HepG2 (cell line): ENCODE measurements at regions not wholly inside any gene's neighbourhood (a gene's known extent, or its start where the extent isn't known, plus 50 kb on each side); places are given as distances from the start of the nearest gene placed in this dataset.

Source experiments
- CBFB ChIP-seq: sonication (generic); formaldehyde crosslinking; IDR thresholded peaks from 2 replicates; pipeline ENCODE4 v1.4.0; 2020; ENCODE audit warnings: missing genetic modification reagents
- EP300 ChIP-seq, 3 experiments: sonication (generic) in 1 of 3; formaldehyde crosslinking in 1 of 3; IDR thresholded peaks; 2 replicates each; pipeline versions ENCODE4 v1.5.1 to v1.6.1; 2011 to 2020; ENCODE audit warnings: low read depth in 2 of 3, low read length in 2 of 3, borderline replicate concordance in 1 of 3, improper control_type of control experiment in 1 of 3, mild to moderate bottlenecking in 1 of 3, missing genetic modification reagents in 1 of 3, moderate library complexity in 1 of 3
- GTF3A ChIP-seq: sonication (generic); formaldehyde crosslinking; conservative IDR thresholded peaks from 2 replicates; pipeline ENCODE4 v1.4.0; 2020; ENCODE audit warnings: mild to moderate bottlenecking, missing genetic modification reagents
- POLR2AphosphoS2 ChIP-seq: IDR thresholded peaks from 2 replicates; pipeline ENCODE4 v1.6.1; 2011; ENCODE audit warnings: low read depth, low read length, improper control_type of control experiment
- POLR2AphosphoS5 ChIP-seq: IDR thresholded peaks from 2 replicates; pipeline ENCODE4 v1.6.1; 2012; ENCODE audit warnings: low read depth, low read length
- SETDB1 ChIP-seq: sonication (generic); formaldehyde crosslinking; IDR thresholded peaks from 2 replicates; pipeline ENCODE4 v1.5.1; 2020; ENCODE audit warnings: missing genetic modification reagents, mild to moderate bottlenecking, borderline replicate concordance
- SOX5 ChIP-seq: IDR thresholded peaks from 2 replicates; pipeline ENCODE4 v1.6.1; 2016; ENCODE audit warnings: borderline replicate concordance
- TCF7 ChIP-seq: sonication (generic); IDR thresholded peaks from 2 replicates; pipeline ENCODE4 v1.6.1; 2016; ENCODE audit warnings: antibody characterized with exemption, low read depth
- ZBTB7B ChIP-seq: sonication (generic); formaldehyde crosslinking; IDR thresholded peaks from 2 replicates; pipeline ENCODE4 v1.4.0; 2020; ENCODE audit warnings: missing genetic modification reagents
- ZNF850 ChIP-seq: sonication (generic); formaldehyde crosslinking; conservative IDR thresholded peaks from 2 replicates; pipeline ENCODE4 v1.9.0; 2021; ENCODE audit warnings: mild to moderate bottlenecking, missing genetic modification reagents
- TF ChIP-seq, protein P1 (sequence below): sonication (generic); formaldehyde crosslinking; IDR thresholded peaks from 2 replicates; pipeline ENCODE4 v1.5.0; 2020; ENCODE audit warnings: mild to moderate bottlenecking, missing genetic modification reagents, moderate library complexity
- TF ChIP-seq, protein P2 (sequence below): IDR thresholded peaks from 2 replicates; pipeline ENCODE4 v1.6.1; 2016
- TF ChIP-seq, protein P3 (sequence below): sonication (generic); formaldehyde crosslinking; IDR thresholded peaks from 2 replicates; pipeline ENCODE4 v1.5.0; 2020; ENCODE audit warnings: missing genetic modification reagents
- TF ChIP-seq, protein P4 (sequence below): sonication (generic); formaldehyde crosslinking; IDR thresholded peaks from 2 replicates; pipeline ENCODE4 v1.4.0; 2020; ENCODE audit warnings: mild to moderate bottlenecking, missing genetic modification reagents, borderline replicate concordance

DNA sequence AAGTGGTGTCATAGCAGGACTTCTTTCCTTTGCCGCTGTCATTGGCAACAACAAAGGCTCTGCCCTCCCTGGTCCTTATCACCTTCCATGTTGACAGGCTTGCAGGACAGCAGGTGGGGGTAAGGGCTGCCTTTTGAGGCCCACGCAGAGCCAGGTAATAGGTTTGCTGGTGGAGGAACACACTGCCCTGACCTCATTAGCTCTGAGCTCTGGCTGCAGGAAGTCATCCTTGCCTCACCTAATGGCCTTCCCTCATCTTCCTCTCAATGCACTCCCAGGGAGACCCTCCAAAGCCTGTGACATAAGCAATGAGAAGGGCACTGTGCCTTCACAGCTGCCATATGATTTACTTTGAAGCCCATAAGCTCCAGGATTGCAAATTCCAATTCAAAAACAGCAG lies 1205.2 kb upstream of the AUTS2 start:
- TF ChIP-seq SOX5 (CRISPR knock-in tag) (no peak), GTF3A (CRISPR knock-in tag) (no peak), ZBTB7B (no peak), POLR2AphosphoS5 (no peak), SETDB1 (CRISPR knock-in tag) (no peak), EP300 (IDR thresholded peaks at IDR 0.05; ENCODE audit: low read depth in 2 of 2, low read length in 2 of 2) (no peak), EP300 (CRISPR knock-in tag; IDR thresholded peaks at IDR 0.05; ENCODE audit: borderline replicate concordance) (no peak), ZNF850 (CRISPR knock-in tag) (no peak), TCF7 (no peak), POLR2AphosphoS2 (no peak), CBFB (CRISPR knock-in tag) (no peak)
- TF ChIP-seq, protein P1, sequence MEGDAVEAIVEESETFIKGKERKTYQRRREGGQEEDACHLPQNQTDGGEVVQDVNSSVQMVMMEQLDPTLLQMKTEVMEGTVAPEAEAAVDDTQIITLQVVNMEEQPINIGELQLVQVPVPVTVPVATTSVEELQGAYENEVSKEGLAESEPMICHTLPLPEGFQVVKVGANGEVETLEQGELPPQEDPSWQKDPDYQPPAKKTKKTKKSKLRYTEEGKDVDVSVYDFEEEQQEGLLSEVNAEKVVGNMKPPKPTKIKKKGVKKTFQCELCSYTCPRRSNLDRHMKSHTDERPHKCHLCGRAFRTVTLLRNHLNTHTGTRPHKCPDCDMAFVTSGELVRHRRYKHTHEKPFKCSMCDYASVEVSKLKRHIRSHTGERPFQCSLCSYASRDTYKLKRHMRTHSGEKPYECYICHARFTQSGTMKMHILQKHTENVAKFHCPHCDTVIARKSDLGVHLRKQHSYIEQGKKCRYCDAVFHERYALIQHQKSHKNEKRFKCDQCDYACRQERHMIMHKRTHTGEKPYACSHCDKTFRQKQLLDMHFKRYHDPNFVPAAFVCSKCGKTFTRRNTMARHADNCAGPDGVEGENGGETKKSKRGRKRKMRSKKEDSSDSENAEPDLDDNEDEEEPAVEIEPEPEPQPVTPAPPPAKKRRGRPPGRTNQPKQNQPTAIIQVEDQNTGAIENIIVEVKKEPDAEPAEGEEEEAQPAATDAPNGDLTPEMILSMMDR (CRISPR knock-in tag) = no peak
- TF ChIP-seq, protein P2, sequence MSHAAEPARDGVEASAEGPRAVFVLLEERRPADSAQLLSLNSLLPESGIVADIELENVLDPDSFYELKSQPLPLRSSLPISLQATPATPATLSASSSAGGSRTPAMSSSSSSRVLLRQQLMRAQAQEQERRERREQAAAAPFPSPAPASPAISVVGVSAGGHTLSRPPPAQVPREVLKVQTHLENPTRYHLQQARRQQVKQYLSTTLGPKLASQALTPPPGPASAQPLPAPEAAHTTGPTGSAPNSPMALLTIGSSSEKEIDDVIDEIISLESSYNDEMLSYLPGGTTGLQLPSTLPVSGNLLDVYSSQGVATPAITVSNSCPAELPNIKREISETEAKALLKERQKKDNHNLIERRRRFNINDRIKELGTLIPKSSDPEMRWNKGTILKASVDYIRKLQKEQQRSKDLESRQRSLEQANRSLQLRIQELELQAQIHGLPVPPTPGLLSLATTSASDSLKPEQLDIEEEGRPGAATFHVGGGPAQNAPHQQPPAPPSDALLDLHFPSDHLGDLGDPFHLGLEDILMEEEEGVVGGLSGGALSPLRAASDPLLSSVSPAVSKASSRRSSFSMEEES (CRISPR knock-in tag) = no peak
- TF ChIP-seq, protein P3, sequence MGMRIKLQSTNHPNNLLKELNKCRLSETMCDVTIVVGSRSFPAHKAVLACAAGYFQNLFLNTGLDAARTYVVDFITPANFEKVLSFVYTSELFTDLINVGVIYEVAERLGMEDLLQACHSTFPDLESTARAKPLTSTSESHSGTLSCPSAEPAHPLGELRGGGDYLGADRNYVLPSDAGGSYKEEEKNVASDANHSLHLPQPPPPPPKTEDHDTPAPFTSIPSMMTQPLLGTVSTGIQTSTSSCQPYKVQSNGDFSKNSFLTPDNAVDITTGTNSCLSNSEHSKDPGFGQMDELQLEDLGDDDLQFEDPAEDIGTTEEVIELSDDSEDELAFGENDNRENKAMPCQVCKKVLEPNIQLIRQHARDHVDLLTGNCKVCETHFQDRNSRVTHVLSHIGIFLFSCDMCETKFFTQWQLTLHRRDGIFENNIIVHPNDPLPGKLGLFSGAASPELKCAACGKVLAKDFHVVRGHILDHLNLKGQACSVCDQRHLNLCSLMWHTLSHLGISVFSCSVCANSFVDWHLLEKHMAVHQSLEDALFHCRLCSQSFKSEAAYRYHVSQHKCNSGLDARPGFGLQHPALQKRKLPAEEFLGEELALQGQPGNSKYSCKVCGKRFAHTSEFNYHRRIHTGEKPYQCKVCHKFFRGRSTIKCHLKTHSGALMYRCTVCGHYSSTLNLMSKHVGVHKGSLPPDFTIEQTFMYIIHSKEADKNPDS (CRISPR knock-in tag) = no peak
- TF ChIP-seq, protein P4, sequence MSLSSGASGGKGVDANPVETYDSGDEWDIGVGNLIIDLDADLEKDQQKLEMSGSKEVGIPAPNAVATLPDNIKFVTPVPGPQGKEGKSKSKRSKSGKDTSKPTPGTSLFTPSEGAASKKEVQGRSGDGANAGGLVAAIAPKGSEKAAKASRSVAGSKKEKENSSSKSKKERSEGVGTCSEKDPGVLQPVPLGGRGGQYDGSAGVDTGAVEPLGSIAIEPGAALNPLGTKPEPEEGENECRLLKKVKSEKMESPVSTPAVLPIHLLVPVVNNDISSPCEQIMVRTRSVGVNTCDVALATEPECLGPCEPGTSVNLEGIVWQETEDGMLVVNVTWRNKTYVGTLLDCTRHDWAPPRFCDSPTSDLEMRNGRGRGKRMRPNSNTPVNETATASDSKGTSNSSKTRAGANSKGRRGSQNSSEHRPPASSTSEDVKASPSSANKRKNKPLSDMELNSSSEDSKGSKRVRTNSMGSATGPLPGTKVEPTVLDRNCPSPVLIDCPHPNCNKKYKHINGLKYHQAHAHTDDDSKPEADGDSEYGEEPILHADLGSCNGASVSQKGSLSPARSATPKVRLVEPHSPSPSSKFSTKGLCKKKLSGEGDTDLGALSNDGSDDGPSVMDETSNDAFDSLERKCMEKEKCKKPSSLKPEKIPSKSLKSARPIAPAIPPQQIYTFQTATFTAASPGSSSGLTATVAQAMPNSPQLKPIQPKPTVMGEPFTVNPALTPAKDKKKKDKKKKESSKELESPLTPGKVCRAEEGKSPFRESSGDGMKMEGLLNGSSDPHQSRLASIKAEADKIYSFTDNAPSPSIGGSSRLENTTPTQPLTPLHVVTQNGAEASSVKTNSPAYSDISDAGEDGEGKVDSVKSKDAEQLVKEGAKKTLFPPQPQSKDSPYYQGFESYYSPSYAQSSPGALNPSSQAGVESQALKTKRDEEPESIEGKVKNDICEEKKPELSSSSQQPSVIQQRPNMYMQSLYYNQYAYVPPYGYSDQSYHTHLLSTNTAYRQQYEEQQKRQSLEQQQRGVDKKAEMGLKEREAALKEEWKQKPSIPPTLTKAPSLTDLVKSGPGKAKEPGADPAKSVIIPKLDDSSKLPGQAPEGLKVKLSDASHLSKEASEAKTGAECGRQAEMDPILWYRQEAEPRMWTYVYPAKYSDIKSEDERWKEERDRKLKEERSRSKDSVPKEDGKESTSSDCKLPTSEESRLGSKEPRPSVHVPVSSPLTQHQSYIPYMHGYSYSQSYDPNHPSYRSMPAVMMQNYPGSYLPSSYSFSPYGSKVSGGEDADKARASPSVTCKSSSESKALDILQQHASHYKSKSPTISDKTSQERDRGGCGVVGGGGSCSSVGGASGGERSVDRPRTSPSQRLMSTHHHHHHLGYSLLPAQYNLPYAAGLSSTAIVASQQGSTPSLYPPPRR (CRISPR knock-in tag) = no peak
